SJCRH30 (cell line): ENCODE measurements at regions not wholly inside any gene's neighbourhood (a gene's known extent, or its start where the extent isn't known, plus 50 kb on each side); places are given as distances from the start of the nearest gene placed in this dataset.
A peak's percentile ranks its signal among the peaks of the same experiment; 100 is the strongest.

Experiments
- DNase-seq, 2 experiments: peaks; one replicate each; pipeline ENCODE4 v3.0.0-alpha.2; 2015 to 2020
- H3K27ac ChIP-seq: fragments of 250-450 bp; sonication (Bioruptor Pico); 2 replicates; pipeline ENCODE4 v1.5.1; 2020; ENCODE audit warnings: mild to moderate bottlenecking, moderate library complexity
- H3K27me3 ChIP-seq: fragments of 250-450 bp; sonication (Bioruptor Pico); 2 replicates; pipeline ENCODE4 v1.5.1; 2020; ENCODE audit warnings: mild to moderate bottlenecking, moderate library complexity
- H3K36me3 ChIP-seq: fragments of 250-450 bp; sonication (Bioruptor Pico); 2 replicates; pipeline ENCODE4 v1.5.1; 2020; ENCODE audit warnings: mild to moderate bottlenecking, moderate library complexity
- H3K4me1 ChIP-seq: fragments of 250-450 bp; sonication (Bioruptor Pico); 2 replicates; pipeline ENCODE4 v1.5.1; 2020; ENCODE audit warnings: mild to moderate bottlenecking, moderate library complexity
- H3K4me3 ChIP-seq: fragments of 250-450 bp; sonication (Bioruptor Pico); 2 replicates; pipeline ENCODE4 v1.5.1; 2020; ENCODE audit warnings: mild to moderate bottlenecking, moderate library complexity
- H3K9me3 ChIP-seq: fragments of 250-450 bp; sonication (Bioruptor Pico); replicated peaks from 2 replicates; pipeline ENCODE4 v1.5.1; 2020; ENCODE audit warnings: mild to moderate bottlenecking, moderate library complexity

DNA sequence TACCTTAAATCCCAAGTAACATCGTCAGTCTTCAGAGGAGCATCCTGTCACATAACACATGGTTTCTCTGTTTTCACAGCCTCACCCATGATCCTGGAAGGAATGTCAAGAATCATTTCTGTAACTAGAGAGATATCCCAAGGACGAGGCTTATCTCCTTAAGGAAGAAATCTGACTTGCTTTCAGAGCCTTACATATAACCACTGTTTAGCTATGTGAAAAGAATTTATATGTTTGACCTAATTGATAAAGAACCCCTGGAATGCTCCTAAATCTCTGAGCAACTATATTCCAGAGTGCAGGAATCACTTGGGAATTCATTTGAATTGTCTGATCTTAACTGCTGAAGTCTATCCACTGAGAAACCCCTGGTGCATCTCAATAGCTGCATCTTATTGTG, 243.1 kb downstream of the ALDH8A1 start:
- Histone ChIP-seq H3K36me3 (no peaks in the 10 kb centered on the region), H3K9me3 (no peaks in the 10 kb centered on the region), H3K4me1 (no peaks in the 10 kb centered on the region), H3K27me3 (no peaks in the 10 kb centered on the region), H3K27ac (no peak overlapping the region), H3K4me3 (no peak overlapping the region)
- no peak for DNase-seq

DNA sequence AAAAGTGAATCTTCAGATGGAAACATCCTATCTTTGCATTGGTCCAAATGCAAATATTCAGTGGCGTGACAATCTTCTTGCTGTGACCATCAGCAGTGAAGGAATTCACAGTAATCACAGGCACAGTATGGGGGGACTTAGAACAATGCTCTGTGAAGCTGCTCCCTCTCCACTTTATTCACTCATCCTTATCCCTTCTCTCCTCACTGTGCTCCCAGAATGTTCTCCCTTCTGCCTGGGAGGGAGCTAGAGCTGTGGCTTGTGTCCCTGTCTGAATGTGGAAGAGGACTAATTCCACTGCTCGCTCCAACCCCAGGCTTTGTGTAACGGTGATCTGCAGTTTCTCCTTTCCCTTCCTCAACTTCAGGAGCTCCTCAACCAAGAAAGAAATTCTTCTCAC, 243.7 kb downstream of the ALDH8A1 start:
- H3K27ac ChIP-seq, result no peak overlapping the region
- H3K36me3 ChIP-seq, result no peaks in the 10 kb centered on the region
- no peak overlapping the region for H3K4me3 ChIP-seq
- no peaks in the 10 kb centered on the region for H3K27me3 ChIP-seq
- no peaks in the 10 kb centered on the region for H3K4me1 ChIP-seq
- no peaks in the 10 kb centered on the region for H3K9me3 ChIP-seq
- no peak for DNase-seq

DNA sequence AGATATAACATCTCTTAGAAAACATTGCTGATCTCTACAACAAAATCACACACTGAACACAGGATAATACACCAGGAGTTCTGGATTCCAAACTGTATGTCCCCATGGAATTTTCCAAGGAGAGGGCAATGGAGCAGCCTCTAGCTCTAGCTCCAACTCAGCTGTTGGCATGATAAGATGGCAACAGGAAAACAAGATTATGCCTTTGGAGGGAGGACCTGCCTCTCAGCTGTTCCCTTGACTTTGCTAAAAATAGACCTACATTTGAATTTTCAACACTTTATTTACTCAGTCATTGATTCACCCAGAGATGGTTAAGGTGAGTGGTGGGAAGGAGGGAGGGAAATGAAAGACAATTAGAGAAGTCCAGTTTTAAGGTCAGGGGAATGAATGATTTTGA, 246.7 kb downstream of the ALDH8A1 start:
- Histone ChIP-seq H3K27ac (no peak overlapping the region), H3K36me3 (no peaks in the 10 kb centered on the region)
- peak in 1 of 2 experiments; percentile 4 for DNase-seq

DNA sequence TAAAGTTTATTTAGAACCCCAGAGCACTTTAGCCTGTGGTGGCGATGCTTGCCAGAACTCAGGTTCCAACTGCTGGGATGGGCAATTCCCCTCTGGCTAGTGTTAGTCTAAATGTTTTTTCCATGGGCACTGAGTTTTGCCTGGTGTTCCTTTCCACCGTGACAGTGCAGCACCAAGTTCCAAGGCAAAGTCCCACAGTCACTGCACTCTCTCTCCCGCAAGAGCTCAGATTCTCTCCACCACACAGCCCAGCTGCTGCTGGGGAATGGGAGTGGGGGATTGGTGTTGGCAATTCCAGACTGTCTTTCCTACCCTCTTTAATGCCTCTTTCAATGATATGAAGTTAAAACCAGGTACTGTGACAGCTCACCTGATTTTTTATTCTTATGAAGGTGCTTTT, 247.6 kb downstream of the ALDH8A1 start:
- no peak overlapping the region for H3K27ac ChIP-seq
- no peaks in the 10 kb centered on the region for H3K36me3 ChIP-seq
- DNase-seq, result no peak
- H3K4me3 ChIP-seq, result no peak overlapping the region
- no peaks in the 10 kb centered on the region for H3K4me1 ChIP-seq
- H3K9me3 ChIP-seq, result no peaks in the 10 kb centered on the region
- no peaks in the 10 kb centered on the region for H3K27me3 ChIP-seq

More for the DNA sequence above, 246.7 kb downstream of the ALDH8A1 start:
- H3K27me3 ChIP-seq, result no peaks in the 10 kb centered on the region
- no peaks in the 10 kb centered on the region for H3K4me1 ChIP-seq
- no peak overlapping the region for H3K4me3 ChIP-seq
- H3K9me3 ChIP-seq, result no peaks in the 10 kb centered on the region

DNA sequence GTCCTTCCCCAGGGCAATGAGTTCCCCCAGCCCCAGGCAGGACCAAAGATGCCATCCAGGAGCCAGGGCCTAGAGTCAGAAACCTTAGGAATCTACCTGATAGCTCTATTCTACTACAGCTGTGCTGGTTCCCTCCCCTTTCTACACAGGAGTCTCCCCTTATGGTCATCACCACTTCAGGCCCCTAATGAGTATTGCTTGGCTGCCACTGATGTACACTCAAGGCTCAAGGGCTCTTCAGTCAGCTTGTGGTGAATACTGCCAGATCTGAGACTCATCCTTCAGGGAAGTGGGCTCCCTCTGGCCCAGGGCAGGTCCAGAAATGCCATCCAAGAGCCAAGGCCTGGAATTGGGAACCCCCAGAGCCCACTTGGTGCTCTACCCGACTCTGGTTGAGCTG, 248.6 kb downstream of the ALDH8A1 start:
- Histone ChIP-seq H3K4me3 (no peak overlapping the region), H3K27me3 (no peaks in the 10 kb centered on the region), H3K36me3 (no peaks in the 10 kb centered on the region), H3K27ac (no peak overlapping the region), H3K9me3 (no peaks in the 10 kb centered on the region), H3K4me1 (no peaks in the 10 kb centered on the region)
- no peak for DNase-seq

DNA sequence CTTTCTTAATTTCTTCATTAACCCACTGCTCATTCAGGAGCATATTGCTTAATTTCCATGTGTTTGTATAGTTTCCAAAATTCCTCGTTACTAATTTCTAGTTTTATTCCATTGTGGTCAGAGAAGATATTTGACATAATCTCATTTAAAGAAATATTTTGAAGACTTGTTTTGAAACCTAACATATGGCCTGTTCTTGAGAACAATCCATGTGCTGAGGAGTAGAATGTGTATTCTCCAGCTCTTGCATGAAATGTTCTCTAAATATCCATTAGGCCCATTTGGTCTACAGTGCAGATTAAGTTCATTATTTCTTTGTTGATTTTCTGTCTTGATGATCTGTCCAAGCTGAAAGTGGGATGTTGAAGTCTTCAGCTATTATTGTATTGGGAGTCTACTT, 251.7 kb downstream of the ALDH8A1 start:
- H3K4me3 ChIP-seq, result no peak overlapping the region
- H3K27ac ChIP-seq, result no peak overlapping the region
- H3K27me3 ChIP-seq, result no peaks in the 10 kb centered on the region
- H3K9me3 ChIP-seq, result no peaks in the 10 kb centered on the region
- no peak for DNase-seq
- H3K4me1 ChIP-seq, result no peaks in the 10 kb centered on the region
- H3K36me3 ChIP-seq, result no peaks in the 10 kb centered on the region

DNA sequence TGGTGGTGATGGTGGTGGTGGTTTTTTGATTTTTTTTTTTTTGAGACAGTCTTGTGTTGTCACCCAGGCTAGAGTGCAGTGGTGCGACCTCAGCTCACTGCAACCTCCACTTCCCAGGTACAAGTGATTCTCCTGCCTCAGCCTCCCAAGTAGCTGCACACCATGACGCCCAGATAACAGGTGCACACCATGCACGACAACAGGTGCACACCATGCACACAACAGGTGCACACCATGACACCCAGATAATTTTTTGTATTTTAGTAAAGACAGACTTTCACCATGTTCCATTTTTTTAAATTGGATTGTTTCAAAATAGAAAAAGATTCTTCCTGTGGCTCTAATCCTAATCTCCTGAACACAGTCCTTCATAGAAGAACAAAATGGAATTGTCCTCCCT, 257.9 kb downstream of the ALDH8A1 start:
- no peaks in the 10 kb centered on the region for H3K9me3 ChIP-seq
- H3K27me3 ChIP-seq, result no peaks in the 10 kb centered on the region
- no peaks in the 10 kb centered on the region for H3K4me1 ChIP-seq
- H3K27ac ChIP-seq, result no peak overlapping the region
- H3K4me3 ChIP-seq, result no peak overlapping the region
- H3K36me3 ChIP-seq, result no peaks in the 10 kb centered on the region
- DNase-seq, result no peak

DNA sequence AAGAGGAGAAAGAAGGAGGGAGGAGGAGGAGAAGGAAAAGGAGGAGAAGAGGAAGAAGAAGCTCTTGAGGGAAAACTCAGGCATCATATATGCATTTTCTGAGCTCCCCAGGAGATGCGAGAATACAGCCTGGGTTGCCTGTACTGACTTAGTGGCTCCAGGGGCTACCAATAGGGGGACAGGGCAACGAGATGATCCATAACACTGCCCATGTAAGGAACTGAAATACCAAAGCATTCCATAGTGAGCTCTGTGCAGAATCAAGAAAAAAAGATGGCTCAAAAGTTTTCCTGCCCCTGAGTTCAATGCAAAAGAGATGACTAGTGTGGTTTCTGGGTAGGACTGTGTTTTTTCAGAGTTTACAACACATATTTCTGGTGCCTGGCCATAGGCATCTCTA, 258.7 kb downstream of the ALDH8A1 start:
- Histone ChIP-seq H3K4me3 (no peak overlapping the region), H3K27ac (no peak overlapping the region), H3K36me3 (no peaks in the 10 kb centered on the region), H3K9me3 (no peaks in the 10 kb centered on the region), H3K27me3 (no peaks in the 10 kb centered on the region), H3K4me1 (no peaks in the 10 kb centered on the region)
- no peak for DNase-seq

DNA sequence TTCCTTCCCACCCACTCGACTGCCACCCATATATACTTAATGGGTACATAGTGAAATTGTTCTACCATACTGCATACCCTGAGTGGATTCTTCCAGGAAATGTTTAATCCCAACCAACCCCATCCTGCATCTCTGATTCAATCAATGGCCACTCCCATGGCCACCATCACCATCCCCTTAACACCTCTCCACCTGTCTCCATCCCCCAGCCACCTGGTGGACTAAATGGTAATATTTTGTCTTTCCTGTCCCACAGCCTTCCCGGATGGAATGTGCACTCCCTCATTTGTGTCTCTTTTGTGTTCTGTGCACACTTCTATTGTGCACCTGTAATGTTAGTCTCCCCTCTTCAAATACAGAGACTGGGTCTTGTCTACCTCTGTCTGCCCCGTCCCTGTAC, 259.9 kb downstream of the ALDH8A1 start:
- Histone ChIP-seq H3K4me3 (no peak overlapping the region), H3K27ac (no peak overlapping the region), H3K36me3 (no peaks in the 10 kb centered on the region), H3K9me3 (no peaks in the 10 kb centered on the region), H3K4me1 (no peaks in the 10 kb centered on the region), H3K27me3 (no peaks in the 10 kb centered on the region)
- DNase-seq, result no peak

DNA sequence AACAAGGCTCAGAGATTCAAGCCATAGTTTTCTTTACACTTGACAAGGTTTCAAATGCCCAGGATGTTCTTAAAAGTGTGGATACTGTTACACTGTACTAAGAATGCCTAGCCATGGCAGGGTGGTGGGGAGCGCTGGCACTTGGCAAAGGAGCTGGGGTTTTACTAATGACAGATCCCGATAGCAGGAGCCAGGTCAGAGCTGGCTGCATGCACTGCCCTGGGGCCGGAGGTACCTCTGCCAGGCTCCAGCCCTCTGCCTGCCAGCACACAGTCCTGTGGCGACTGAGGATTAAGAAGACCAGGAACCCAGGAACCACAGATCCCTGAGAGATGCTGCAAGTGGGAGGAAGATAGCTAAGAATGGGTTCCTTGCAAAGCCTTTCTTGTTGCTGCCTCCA, 260.3 kb downstream of the ALDH8A1 start:
- DNase-seq, result no peak

DNA sequence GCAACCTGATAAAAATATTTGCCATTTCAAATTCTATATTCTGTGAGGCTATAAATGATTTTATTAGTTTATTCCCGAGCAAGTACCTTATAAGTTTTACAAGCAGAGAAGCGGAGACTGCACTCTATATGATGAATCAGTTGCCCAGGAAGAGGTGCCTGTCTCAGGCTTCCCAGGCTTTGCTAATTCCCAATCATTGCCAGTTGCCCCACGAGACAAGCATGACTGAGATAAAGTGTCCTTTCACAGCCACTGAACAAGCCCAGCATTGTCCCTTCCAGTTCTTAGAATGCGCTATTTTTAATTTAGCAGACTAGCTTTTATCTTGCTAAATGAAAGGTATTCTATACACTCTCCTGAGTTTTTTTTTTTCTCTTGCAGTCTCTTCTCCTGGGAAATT, 260.7 kb downstream of the ALDH8A1 start:
- no peak for DNase-seq
- Histone ChIP-seq H3K4me1 (no peaks in the 10 kb centered on the region), H3K9me3 (no peaks in the 10 kb centered on the region), H3K4me3 (no peak overlapping the region), H3K27ac (no peak overlapping the region), H3K27me3 (no peaks in the 10 kb centered on the region), H3K36me3 (no peaks in the 10 kb centered on the region)

More for the DNA sequence above, 260.3 kb downstream of the ALDH8A1 start:
- Histone ChIP-seq H3K9me3 (no peaks in the 10 kb centered on the region), H3K4me3 (no peak overlapping the region), H3K27me3 (no peaks in the 10 kb centered on the region), H3K4me1 (no peaks in the 10 kb centered on the region), H3K36me3 (no peaks in the 10 kb centered on the region), H3K27ac (no peak overlapping the region)

DNA sequence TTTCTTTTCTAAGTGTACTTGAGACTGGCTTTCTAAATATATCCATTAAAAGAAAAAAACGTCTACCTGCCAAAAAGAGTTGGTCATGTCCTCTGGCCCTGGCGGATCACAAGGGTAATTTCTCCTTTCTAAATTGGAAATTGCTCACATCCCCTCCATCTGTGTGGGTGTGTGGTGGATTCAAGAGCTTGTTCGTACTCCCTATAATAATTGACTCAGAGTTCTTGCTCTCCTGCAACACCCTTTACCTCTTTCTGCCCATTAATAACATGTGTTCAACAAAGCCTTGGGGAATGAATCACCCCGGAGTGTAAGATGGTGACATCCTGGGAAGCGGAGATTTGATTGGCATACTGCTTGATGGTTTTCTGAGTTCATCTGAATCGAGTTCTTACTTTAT, 263.8 kb downstream of the ALDH8A1 start:
- DNase-seq, result no peak
- no peaks in the 10 kb centered on the region for H3K9me3 ChIP-seq
- no peaks in the 10 kb centered on the region for H3K4me1 ChIP-seq
- no peak overlapping the region for H3K4me3 ChIP-seq
- H3K36me3 ChIP-seq, result no peaks in the 10 kb centered on the region
- H3K27me3 ChIP-seq, result no peaks in the 10 kb centered on the region
- H3K27ac ChIP-seq, result no peak overlapping the region

DNA sequence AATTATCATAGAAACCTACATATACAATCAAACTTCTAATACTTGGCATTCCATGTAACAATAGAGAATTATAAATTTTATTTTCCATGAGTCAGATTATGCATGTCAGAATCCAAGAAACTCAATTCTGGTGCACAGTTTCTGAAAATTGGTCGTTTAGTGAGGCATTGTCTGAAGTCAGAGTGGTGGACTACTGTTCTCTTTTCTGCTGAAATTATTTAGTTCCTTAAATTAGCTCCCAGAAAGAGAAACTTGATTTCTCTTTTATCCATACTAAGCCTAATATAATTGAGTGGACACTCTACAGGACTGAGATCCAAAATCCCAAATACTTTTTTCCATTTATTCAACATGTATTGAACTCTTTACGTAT, 265.5 kb downstream of the ALDH8A1 start:
- H3K9me3 ChIP-seq, result no peaks in the 10 kb centered on the region
- no peak for DNase-seq
- no peak overlapping the region for H3K27ac ChIP-seq
- H3K4me1 ChIP-seq, result no peaks in the 10 kb centered on the region
- no peaks in the 10 kb centered on the region for H3K27me3 ChIP-seq
- H3K36me3 ChIP-seq, result no peaks in the 10 kb centered on the region
- H3K4me3 ChIP-seq, result no peak overlapping the region

DNA sequence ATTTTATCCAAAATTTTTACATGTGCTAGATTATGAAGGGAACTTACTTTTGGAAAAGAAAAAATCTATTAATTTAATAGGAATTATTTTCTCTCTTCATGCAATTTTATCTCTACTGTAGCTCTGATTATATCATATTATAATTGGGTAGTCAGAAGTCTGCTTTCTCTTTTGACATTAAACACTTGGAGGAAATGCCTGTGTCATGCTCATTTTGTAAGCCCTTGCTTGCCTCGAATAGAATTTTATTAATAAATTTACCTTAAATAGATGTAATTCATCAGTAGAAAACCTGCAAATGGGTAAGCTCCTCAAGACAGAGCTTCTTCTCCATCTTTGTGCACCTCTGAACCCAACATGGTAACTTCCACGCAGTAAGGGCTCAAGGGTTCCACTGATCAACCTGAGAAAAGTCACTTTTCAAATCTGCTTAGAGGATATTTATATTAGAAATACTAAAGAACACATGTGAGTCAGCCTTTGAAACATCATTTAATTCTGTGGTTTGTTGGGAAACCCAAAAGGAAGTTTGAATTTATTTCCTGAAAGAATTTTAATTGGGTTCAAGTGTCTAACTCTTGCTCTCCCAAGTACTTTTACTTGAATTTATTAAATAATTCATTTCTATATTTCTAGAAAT, 266.0 kb downstream of the ALDH8A1 start:
- H3K36me3 ChIP-seq, result no peaks in the 10 kb centered on the region
- no peak overlapping the region for H3K27ac ChIP-seq
- no peaks in the 10 kb centered on the region for H3K9me3 ChIP-seq
- H3K4me3 ChIP-seq, result no peak overlapping the region
- no peak for DNase-seq
- no peaks in the 10 kb centered on the region for H3K4me1 ChIP-seq
- H3K27me3 ChIP-seq, result no peaks in the 10 kb centered on the region

DNA sequence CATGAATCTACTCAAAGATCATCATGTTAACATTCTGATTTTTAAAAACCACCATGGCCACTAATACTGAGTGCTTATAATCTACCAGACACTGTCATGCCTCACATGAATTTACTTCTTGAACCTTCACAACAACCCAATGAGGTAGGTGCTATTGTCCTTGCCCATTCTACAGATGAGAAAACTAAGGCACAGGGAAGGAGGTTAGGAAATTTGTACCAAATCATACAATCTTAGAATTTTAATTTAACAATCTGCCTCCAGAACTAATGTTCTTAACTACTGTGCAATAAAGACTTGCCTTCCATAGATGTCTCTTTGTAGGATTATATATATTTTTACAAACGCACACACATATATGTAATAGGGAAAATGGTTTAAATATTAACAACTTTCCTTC, 269.5 kb downstream of the ALDH8A1 start:
- no peaks in the 10 kb centered on the region for H3K4me1 ChIP-seq

DNA sequence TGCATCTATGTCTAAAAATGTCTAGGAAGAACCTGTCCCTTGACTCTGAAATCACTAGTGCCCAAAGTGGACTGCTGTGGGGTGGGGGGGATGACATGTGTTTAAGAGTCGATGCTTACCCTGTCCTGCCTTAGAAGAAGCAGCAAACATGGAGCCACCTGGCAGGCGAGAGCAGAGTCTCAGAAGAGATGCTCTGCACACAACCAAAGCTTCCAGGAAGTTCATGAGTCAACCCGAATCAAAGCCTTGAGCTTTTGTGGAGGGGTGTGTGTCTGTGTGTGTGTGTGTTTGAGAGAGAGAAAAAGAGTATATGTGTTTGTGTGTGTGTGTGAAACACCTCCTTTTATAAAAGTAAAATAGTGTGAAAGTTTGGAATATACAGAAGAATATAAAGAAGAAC, 269.9 kb downstream of the ALDH8A1 start:
- Histone ChIP-seq H3K27me3 (no peaks in the 10 kb centered on the region), H3K36me3 (no peaks in the 10 kb centered on the region), H3K4me3 (no peak overlapping the region), H3K4me1 (no peaks in the 10 kb centered on the region), H3K9me3 (no peaks in the 10 kb centered on the region), H3K27ac (no peak overlapping the region)
- no peak for DNase-seq

More for the DNA sequence above, 269.5 kb downstream of the ALDH8A1 start:
- no peaks in the 10 kb centered on the region for H3K27me3 ChIP-seq
- no peak for DNase-seq
- no peaks in the 10 kb centered on the region for H3K36me3 ChIP-seq
- H3K4me3 ChIP-seq, result no peak overlapping the region
- H3K27ac ChIP-seq, result no peak overlapping the region
- H3K9me3 ChIP-seq, result no peaks in the 10 kb centered on the region
